SK-MEL-5 (cell line): ENCODE measurements at regions not wholly inside any gene's neighbourhood (a gene's known extent, or its start where the extent isn't known, plus 50 kb on each side); places are given as distances from the start of the nearest gene placed in this dataset.

ENCODE experiments used
- DNase-seq: peaks from one replicate; pipeline ENCODE4 v3.0.0-alpha.2; 2016; ENCODE audit warnings: low read depth, low spot score
- in situ Hi-C: cut with HindIII; loops from 2 replicates; pipeline ENCODE4 v1.10.0; 2016; ENCODE audit warnings: low sequenced_read_pairs, high pct_unique_total_duplicates, low pct_unique_long_range_greater_than_20kb

DNA sequence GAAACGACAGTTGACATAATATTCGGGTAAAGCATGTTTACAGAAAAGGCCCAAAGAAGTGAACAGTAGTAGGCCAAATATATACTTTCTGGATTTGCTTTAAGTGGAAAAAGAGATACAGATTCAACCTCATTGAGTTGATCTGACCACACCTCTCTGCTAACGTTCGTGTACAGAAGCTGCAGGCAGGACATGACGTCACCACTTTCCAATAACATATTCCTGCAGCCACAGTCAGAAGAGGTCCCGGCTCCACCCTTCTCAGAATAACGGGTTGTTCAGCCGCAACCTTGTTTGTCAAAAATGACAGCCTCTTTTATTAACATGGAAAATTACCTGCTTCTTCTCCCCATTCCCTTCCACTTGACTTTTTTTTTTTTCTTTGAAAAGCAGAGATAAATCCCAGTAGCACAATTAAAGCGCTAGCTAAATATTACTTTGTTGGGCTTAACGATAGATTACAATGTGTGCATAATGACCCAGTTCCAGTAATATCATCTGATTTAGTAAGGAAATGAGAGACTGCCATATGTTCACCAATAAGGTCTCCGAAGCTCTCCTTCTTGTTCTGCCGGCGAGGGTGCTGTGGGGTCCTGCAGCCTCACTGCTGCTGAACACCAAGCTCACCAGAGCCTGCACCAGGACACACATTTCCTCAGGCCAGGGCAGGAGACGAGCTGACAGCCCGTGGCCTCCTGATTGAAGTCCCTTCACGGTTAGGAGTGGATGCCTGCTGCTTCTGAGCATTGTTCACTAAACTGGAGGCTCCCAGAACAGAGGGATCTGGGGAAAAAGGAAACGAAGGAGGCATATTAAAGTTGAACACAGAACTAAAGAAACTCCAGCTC is 451.0 kb upstream of the SALL3 start:
- in situ Hi-C loops, result no loop called here
- peak; percentile 5 for DNase-seq

DNA sequence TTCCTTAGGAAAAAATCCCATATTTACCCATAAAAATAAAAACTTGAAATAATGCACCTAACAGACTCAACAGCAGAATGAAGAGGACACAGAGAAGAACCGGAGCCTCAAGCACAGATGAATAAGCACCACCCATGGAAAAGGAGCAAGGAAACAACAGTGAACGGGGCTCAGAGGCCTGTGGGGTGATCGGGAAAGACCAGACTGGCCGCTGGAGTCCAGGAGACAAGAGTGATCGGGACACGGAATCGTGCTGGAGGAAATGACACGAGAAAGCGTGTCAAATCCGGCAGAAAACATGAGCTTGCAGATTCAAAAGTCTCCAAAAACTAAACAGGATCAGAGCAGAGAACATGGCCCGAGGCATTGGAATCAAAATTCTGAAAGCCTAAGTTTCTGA is 448.0 kb upstream of the SALL3 start:
- no peak for DNase-seq
- in situ Hi-C loops, result no loop called here

DNA sequence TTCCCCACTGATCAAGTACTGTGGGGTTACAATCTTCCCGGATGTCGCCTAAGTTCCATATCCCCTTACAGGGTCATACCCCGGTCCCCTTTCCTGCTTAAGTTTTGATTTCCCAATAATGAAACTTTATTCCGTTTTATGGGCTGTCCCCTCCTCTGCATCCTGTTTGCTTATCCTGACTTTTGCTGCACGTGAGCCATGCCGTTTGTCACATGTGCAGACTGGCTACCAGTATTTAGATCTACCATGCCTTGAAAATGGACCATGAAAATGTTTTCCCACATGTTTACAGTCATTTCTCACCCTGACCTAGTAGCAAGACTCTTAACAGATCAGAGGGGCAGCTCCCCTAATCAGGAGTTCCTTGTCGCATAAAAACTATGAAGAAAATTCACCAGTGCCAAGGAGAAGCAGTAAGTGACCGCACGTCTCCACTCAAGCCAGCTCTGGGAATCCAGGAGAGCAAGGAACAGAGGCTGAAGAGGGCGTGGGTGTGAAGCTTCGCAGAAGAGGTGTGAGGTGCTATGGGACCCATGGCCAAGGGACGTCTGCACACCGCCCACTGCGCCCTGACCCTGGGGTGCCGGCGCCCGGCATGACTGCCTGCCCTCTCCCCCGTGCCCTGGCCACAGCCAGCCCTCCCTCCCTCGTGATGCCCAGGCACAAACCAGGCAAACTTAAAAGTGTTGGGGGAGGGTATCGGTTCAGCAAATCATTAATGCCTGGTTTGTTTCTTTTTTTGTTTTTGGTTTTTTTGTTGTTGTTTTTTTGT is 440.8 kb upstream of the SALL3 start:
- in situ Hi-C loops, result no loop called here
- DNase-seq, result no peak

DNA sequence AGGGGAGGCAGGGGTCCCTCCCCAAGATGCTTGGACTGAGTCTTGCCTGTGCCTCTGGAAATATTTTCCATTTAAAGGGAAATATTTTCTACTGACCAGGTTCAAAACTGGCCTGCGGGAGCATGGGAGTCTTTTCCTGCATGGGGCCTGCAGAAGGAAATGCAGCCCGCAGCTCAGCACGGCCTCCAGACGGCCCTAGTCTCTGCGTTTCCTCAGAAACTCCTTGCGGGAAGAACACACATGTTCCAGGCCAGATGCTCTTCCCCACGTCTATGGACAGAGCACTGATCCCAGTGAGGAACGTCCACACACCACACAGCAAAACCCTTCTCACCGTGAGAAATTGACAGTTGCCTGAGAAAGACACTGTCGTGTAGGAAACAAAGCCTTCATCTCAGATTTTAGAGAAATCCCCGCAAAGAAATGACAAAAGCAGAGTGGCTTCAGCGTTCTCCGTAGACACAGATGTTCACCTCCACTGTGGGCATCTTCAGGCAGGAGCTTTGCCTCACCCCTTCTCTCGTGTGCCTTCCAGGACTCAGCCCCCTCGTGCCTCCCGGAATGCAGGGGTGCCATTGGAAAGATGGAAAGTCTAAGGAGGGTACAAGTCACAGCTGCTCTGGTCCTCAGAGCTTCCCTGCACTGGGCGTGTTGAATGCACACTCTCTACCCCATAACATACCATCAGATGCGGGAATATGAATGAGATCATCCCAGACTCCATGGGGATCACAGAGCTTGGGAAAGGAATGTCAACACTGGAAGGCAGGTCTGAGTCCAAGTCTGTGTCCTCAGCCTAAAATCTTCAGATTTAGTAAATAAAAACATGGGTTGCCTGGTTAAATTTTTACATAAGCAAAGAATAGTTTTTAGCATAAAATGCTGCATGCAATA is 438.7 kb upstream of the SALL3 start:
- in situ Hi-C loops, result no loop called here
- no peak for DNase-seq

DNA sequence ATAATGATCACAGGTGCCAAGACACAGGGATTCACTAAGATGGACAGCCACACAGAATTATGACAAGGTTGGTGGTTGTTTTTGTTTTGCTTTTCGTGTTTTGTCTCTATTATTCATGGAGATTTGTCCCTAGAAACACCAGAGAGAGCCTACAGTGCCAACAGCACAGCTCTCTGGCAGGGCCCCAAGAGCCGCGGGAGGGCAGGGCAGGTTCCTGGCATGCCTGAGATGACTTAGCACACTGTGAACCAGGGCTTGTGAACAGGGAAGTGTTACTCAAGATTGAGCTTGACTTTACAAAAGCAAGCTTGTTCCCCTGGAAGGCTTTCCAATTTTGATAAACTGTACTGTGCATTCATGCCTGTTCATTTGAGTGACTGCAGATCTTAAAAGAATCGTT is 437.4 kb upstream of the SALL3 start:
- DNase-seq, result peak; percentile 23
- in situ Hi-C loops, result no loop called here

DNA sequence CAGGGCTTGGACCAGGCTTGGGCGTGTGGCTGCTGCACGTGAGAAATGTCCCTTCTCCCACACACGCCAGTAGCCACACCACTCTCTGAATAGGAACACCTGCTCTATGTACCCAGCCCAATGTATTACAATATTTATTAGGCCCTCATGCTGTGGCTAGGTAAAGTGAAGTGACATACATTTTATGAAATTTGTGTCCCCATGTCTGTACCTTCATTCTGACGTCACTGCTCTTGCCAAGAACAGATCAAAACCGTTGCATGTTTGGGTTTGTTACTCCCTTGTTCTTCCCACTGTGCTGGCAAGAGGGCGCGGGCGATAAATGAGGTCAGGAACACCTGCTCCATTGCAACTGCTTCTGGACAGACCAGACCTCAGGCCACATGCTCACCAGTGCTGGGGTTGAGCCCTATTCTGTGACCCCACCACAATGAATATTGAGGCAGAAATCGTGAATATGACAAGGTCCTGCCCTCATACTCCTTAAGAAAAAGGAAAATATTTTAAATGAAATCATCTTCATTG is 436.4 kb upstream of the SALL3 start:
- no peak for DNase-seq
- in situ Hi-C loops, result no loop called here

DNA sequence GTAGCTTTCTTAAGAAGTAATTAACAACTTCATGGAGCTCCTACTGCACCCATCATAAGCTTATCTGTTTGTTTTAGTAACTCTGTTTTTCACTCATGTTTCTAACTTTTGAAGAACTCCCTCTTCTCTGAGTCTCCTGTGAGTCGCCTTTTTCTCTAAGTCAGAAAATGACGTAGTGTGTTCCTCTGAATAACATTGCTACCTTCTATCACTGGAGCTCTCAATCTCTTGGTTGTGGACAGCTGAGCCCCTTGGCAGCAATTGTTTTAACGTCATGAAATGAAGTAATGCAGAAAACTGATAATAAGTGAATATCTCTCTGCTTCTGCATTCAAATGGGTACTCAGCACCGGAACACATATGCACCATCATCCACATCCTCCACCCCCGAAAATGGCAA is 433.3 kb upstream of the SALL3 start:
- no peak for DNase-seq
- in situ Hi-C loops, result no loop called here

DNA sequence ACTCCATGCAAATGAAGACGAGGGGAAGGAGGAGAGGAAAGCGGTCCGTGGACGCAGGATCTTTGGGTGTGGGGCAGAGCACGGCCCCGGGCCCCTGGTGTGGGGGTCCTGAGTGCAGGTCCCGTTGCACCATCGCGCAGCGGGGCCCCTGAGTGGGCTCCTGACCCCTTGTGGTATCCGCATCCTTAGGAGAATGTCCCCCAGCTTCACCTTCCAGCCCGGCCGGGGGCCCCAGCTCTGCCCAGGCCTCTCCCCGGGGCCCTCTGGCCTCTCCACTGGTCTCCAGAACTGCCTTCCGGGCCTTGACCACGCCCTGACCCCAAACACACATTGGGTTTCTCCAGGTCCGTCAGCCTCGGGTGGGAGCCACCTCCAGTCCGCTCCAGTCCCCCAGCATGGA is 431.8 kb upstream of the SALL3 start:
- in situ Hi-C loops, result no loop called here
- DNase-seq, result no peak

DNA sequence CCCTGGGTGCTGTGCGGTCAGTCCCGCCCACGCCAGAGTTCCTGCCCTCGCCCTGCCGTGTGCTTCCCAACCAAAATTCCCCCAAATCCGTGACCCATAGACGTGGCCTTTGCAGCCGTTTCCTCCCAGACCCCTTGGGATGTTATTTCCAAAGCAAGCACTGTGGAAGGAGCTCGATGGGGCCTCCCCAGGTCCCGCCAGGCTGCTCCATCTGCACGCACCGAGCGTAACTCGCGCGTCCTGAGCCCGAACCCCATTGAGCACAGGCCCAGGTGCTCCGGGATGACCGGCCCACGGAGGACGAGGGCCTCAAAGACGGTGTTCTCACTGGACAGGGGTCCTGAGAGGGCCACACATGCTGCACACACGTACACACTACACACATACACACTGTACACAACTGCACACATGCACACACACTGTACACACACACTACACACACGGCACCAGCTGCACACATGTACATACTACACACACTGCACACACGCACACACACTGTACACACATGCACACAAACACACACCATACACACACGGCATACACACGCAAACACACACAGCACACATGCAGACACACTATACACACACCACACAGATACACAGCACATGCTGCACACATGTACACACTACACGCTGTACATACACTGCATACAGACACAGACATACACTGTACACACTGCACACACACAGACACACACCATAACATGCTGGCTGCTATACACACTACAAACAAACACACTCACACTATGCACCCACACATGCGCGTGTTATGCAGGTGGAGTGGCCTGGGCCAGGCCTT is 431.2 kb upstream of the SALL3 start:
- in situ Hi-C loops, result no loop called here
- DNase-seq, result no peak

DNA sequence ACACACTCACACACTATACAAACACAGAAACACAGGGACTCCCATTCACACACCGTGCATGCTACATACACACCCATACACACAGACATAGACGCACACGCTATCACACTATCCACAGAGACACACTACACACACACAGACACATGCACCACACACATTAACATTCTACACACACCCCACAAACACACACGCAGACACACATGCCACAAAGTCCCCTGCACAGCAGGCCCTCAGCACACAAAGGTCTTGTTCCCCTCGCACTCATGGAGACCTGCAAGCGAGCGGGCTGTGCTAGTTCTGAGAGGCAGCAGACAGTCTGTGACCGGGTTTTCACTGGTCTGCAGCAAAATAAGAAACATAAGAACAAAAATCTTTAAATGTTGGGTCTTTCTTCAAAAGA is 429.6 kb upstream of the SALL3 start:
- in situ Hi-C loops, result no loop called here
- no peak for DNase-seq

DNA sequence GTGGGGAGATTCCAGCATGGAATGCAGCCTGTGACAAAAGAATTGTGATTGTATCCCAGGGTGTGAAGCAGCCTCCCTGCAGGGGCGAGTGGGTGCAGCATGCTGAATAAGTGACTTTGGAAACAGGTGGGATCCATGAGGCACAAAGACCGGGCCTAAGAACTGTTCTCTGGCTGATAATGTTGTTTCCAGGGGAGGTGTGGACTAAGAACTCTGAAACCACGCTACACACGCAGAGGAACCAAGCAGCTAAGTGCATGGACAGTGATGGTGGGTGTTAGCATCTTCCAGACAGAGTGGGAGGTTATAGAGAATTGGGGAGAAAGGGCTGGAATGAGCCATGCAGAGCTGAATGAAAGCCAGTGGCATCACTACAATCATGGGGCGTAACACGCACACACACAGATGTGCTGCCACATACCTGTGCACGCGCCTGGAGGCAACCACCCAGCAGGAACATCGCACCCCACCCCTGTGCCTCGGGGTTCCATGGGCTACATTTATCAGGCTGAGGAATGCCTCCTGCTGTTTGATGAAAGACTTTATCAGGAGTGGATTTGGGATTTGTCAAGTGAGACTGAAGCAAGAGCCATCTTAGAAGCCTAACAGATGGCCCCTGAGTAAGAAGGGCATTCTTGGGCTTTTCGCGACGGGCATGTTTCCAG is 424.5 kb upstream of the SALL3 start:
- no peak for DNase-seq
- in situ Hi-C loops, result no loop called here

DNA sequence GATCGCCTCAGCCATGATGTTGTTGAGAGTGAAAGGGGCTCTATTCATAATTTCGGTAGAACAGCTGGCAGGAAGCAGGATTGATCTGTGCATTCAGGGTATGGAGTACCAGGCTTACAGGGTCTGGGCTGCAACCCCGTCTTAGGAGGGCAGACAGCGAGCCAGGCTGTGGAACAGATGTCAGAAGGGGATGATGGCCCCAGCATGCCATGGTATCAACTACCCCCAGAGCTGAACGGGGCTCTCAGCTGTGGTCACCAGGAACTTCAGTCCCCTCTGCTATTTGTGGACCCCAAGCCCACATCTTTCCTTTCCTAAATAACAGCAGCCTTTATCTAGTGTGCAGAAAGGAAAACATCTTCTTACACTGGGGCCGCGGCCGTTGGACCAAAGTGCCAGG is 422.2 kb upstream of the SALL3 start:
- DNase-seq, result no peak
- in situ Hi-C loops, result no loop called here

DNA sequence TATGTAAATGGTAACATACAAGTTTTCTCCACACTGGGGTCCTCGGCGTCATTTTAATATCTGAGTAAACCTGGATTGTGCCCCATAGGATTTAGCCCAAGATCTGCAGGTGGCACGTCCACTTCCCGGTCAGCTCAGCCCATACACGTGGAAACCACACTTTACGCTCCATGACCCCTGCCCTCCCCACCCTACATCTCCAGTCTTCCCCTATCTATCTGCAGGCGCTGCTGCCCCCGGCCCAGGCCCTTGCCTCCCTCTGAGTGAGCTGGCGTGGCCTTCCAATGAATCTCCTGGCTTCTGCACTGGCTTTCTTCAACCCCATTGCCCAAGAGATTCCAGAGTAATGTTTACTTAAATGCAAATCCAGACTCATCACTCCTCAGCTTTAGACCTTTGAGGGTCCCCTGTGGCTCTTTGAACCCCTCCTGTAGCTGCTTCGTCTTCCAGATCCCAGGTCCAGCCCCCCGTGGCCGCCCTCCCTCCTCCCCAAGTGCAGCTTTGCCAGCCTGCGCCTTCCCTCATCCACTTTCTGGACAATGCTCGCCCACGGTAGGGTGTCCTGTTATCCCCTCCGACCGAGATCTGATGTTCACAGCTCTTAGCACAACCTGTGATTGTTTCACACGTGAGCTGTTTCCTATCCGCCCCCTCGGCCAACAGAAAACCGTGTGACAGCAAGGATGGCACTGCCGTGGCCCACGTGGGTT is 421.4 kb upstream of the SALL3 start:
- in situ Hi-C loops, result no loop called here

DNA sequence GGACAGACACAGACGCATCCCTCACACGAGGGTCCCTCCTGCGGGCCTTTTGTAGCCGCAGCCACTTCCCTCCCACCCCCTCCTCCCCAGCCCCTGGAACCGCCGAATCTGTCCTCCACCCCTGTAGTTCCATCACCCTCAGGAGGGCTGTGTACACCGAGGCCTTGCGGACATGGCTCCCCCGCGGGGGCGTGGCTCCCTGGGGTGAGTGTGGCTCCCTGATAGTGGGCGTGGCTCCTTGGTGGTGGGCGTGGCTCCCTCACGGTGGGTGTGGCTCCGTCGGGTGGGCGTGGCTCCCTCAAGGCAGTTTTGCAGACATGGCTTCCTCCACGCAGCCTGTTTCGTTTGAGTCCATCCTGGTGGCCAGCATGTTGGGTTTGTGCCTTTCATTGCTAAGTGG is 420.7 kb upstream of the SALL3 start:
- in situ Hi-C loops, result no loop called here
- no peak for DNase-seq

More for the DNA sequence above, 421.4 kb upstream of the SALL3 start:
- no peak for DNase-seq

DNA sequence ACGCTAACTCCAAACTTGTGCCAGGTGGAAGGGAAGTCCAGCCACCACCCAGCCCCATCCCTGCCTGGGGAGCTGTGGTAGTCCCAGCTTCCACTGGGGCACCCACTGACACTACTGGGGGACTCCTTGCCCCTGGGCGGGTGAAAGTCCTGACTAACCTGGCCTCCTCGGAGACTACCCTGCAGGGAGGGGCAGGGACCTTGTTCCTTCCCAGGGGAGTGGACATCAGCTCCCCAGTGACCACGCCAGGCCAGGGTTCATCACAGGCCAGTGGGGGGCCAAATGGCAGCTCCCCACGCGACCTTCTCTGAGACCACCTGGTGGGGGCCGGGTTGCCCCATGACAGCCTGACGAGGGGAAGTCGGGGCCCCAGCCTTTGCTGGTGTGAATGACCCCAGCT is 420.0 kb upstream of the SALL3 start:
- DNase-seq, result no peak
- in situ Hi-C loops, result no loop called here
